Endothelial cell of umbilical vein (primary cell): ENCODE measurements at regions not wholly inside any gene's neighbourhood (a gene's known extent, or its start where the extent isn't known, plus 50 kb on each side); places are given as distances from the start of the nearest gene placed in this dataset.

Source experiments
- BruUV-seq: library from RNA; stranded (reverse); fragments of 400-500 nt; replicated peaks from 2 replicates; lab custom pipeline; 2021; lab: Mats Ljungman, UMichigan
- CTCF ChIA-PET: fragments of 300-600, 350-600 bp; sonication (Branson Sonifier 250); formaldehyde crosslinking; loops from one replicate; lab custom pipeline; 2021; ENCODE audit warnings: antibody characterized with exemption, inconsistent platforms; lab: Charles Lee
- POLR2A ChIA-PET: fragments of 300-600, 350-600 bp; sonication (Branson Sonifier 250); formaldehyde crosslinking; loops from one replicate; lab custom pipeline; 2021; ENCODE audit warnings: antibody characterized with exemption, inconsistent platforms; lab: Charles Lee
- DNase-seq: peaks from one replicate; pipeline ENCODE4 v3.0.0-alpha.2; 2011; ENCODE audit warnings: low read depth, low spot score
- FAIRE-seq: peaks from 2 replicates; lab custom pipeline; 2011; peaks lifted over from hg19 to GRCh38; lab: Jason Lieb, UNC
- H2AFZ ChIP-seq: 2 replicates; pipeline ENCODE4 v1.6.0; 2012; ENCODE audit warnings: low read depth, low read length, control low read depth, inconsistent platforms
- H3K27ac ChIP-seq: 2 replicates; pipeline ENCODE4 v1.5.1; 2011; ENCODE audit warnings: low read depth, mild to moderate bottlenecking, control low read depth, low read length, moderate library complexity; ENCODE audit not compliant: insufficient read depth
- H3K27me3 ChIP-seq, 2 experiments: 2 replicates each; pipeline versions ENCODE4 v1.6.0 to v1.6.1; 2011; ENCODE audit warnings: low read length in 2 of 2, mixed read lengths in 1 of 2; ENCODE audit not compliant: control insufficient read depth in 2 of 2, insufficient read depth in 2 of 2
- H3K36me3 ChIP-seq, 2 experiments: 2 replicates in 1 of 2; 3 replicates in 1 of 2; pipeline ENCODE4 v1.5.1; 2011; ENCODE audit warnings: low read length in 2 of 2, mild to moderate bottlenecking in 1 of 2, moderate library complexity in 1 of 2; ENCODE audit not compliant: control insufficient read depth in 2 of 2, insufficient read depth in 2 of 2; ENCODE audit errors: extremely low read depth in 1 of 2
- H3K4me1 ChIP-seq: 3 replicates; pipeline ENCODE4 v1.5.1; 2011; ENCODE audit warnings: mild to moderate bottlenecking, low read length; ENCODE audit not compliant: control insufficient read depth, insufficient read depth; ENCODE audit errors: extremely low read depth
- H3K4me2 ChIP-seq: 2 replicates; pipeline ENCODE4 v1.6.1; 2011; ENCODE audit warnings: low read length, control low read depth, mixed read lengths; ENCODE audit not compliant: insufficient read depth
- H3K4me3 ChIP-seq, 3 experiments: fragments of 200-600 bp in 1 of 3; sonication (generic), shearing (Covaris generic) in 1 of 3; replicated peaks in 1 of 3; 2 replicates each; pipeline ENCODE4 v1.5.1; 2011 to 2016; ENCODE audit warnings: control low read depth in 3 of 3, low read length in 3 of 3, mild to moderate bottlenecking in 2 of 3, inconsistent platforms in 1 of 3, low read depth in 1 of 3, moderate library complexity in 1 of 3; ENCODE audit not compliant: insufficient read depth in 1 of 3
- H3K79me2 ChIP-seq: 2 replicates; pipeline ENCODE4 v1.6.0; 2012; ENCODE audit warnings: low read length, inconsistent platforms; ENCODE audit not compliant: control insufficient read depth, insufficient read depth
- H3K9ac ChIP-seq: replicated peaks from 2 replicates; pipeline ENCODE3; 2011; ENCODE audit warnings: low read length, control low read depth; ENCODE audit not compliant: insufficient read depth; ENCODE audit errors: extremely low read depth
- H3K9me1 ChIP-seq: replicated peaks from 3 replicates; pipeline ENCODE4 v1.6.0; 2011; ENCODE audit warnings: mild to moderate bottlenecking, low read length; ENCODE audit not compliant: control insufficient read depth, insufficient read depth; ENCODE audit errors: extremely low read depth
- H3K9me3 ChIP-seq: replicated peaks from 2 replicates; pipeline ENCODE4 v1.5.1; 2012; ENCODE audit warnings: low read length, inconsistent platforms; ENCODE audit not compliant: control insufficient read depth, insufficient read depth
- H4K20me1 ChIP-seq: replicated peaks from 2 replicates; pipeline ENCODE3; 2011; ENCODE audit warnings: mild to moderate bottlenecking, low read length; ENCODE audit not compliant: control insufficient read depth, insufficient read depth; ENCODE audit errors: extremely low read depth
- CTCF ChIP-seq, 2 donors: IDR thresholded peaks; 1 replicate in 1 of 2; 2 replicates in 1 of 2; pipeline ENCODE4 v1.5.1; 2011; ENCODE audit warnings: low read length in 2 of 2, mild to moderate bottlenecking in 2 of 2, moderate library complexity in 2 of 2, control low read depth in 1 of 2, inconsistent platforms in 1 of 2, low read depth in 1 of 2; ENCODE audit not compliant: insufficient read depth in 1 of 2; ENCODE audit errors: extremely low read depth in 1 of 2
- EZH2 ChIP-seq: IDR thresholded peaks from 2 replicates; pipeline ENCODE4 v1.6.1; 2012; ENCODE audit warnings: borderline replicate concordance, low read depth, mild to moderate bottlenecking, moderate library complexity, low read length, inconsistent platforms; ENCODE audit not compliant: severe bottlenecking
- FOS ChIP-seq: IDR thresholded peaks from 2 replicates; pipeline ENCODE4 v1.6.1; 2011; ENCODE audit warnings: mild to moderate bottlenecking, low read length, moderate library complexity, borderline replicate concordance; ENCODE audit not compliant: insufficient read depth
- GATA2 ChIP-seq: IDR thresholded peaks from 2 replicates; pipeline ENCODE4 v1.7.0; 2011; ENCODE audit warnings: low read depth, mild to moderate bottlenecking, moderate library complexity, mixed read lengths, low read length; ENCODE audit not compliant: insufficient read length, insufficient read depth
- JUN ChIP-seq: IDR thresholded peaks from 2 replicates; pipeline ENCODE4 v1.6.1; 2011; ENCODE audit warnings: borderline replicate concordance, low read depth; ENCODE audit not compliant: insufficient read length, insufficient read depth
- MAX ChIP-seq: IDR thresholded peaks from 2 replicates; pipeline ENCODE4 v1.6.1; 2011; ENCODE audit not compliant: insufficient read depth, insufficient read length
- MYC ChIP-seq: IDR thresholded peaks from one replicate; pipeline ENCODE4 v1.6.1; 2011; ENCODE audit warnings: mild to moderate bottlenecking, low read depth, low read length
- POLR2A ChIP-seq: IDR thresholded peaks from 2 replicates; pipeline ENCODE4 v1.6.1; 2012; ENCODE audit warnings: low read depth, mild to moderate bottlenecking, control low read depth, low read length
- POLR2AphosphoS5 ChIP-seq: IDR thresholded peaks from 2 replicates; pipeline ENCODE4 v1.6.1; 2012; ENCODE audit warnings: low read depth, mild to moderate bottlenecking, control low read depth, low read length, moderate library complexity; ENCODE audit not compliant: insufficient read depth
- dilution Hi-C: fragments of 300-500 bp; cut with MboI; formaldehyde crosslinking; loops from one replicate; pipeline ENCODE4 v1.15.0; 2019; ENCODE audit warnings: low sequenced_read_pairs; ENCODE audit not compliant: extremely low pct_ligation_motif_present
- intact Hi-C: fragments of 100-400 bp; cut with micrococcal nuclease; formaldehyde crosslinking; loops from one replicate; pipeline ENCODE4 v1.10.0; 2022

GRCh38 chr1:98316286-98316905 is 345.1 kb upstream of the SNX7 start:
- H3K4me1 ChIP-seq = peaks cover 28% of the 10 kb centered on the region
- peak overlapping the region; percentile 37 for H2AFZ ChIP-seq
- peak overlapping the region; percentile 37 for H3K4me2 ChIP-seq
- ChIA-PET CTCF (interaction anchor here (1.1 to 2.8 kb wide), 4 partner anchors 11 to 152 kb away, joined by 3 to 12 read pairs (median 6); no protein-coding TSS in a partner anchor), POLR2A (no interaction called here)
- TF ChIP-seq EZH2 = no peak
- TF ChIP-seq MAX = no peak
- no peak for TF ChIP-seq MYC
- no peak for TF ChIP-seq POLR2AphosphoS5
- TF ChIP-seq JUN = peak; percentile 57
- peak; percentile 62 for TF ChIP-seq FOS
- no peak for TF ChIP-seq POLR2A
- TF ChIP-seq CTCF (IDR thresholded peaks at IDR 0.05; ENCODE audit: extremely low read depth in 1 of 2, insufficient read depth in 1 of 2, low read depth in 1 of 2, low read length in 2 of 2) = no peak
- TF ChIP-seq GATA2 = peak; percentile 64
- no peaks in the 10 kb centered on the region for H4K20me1 ChIP-seq
- dilution Hi-C loops (no loop called here), intact Hi-C loops (no loop called here)
- no peaks in the 10 kb centered on the region for H3K36me3 ChIP-seq
- peak overlapping the region; percentile 79 for H3K27ac ChIP-seq
- no peaks in the 10 kb centered on the region for H3K79me2 ChIP-seq
- H3K9me1 ChIP-seq = no peaks in the 10 kb centered on the region
- no peak overlapping the region for H3K4me3 ChIP-seq
- BruUV-seq = no TSS peak
- FAIRE-seq (peak; percentile 28), DNase-seq (peak; percentile 81)
- peak overlapping the region; percentile 63 for H3K9ac ChIP-seq
- H3K27me3 ChIP-seq = no peaks in the 10 kb centered on the region
- H3K9me3 ChIP-seq = no peaks in the 10 kb centered on the region
